ENCODE measurements at regions not wholly inside any gene's neighbourhood (a gene's known extent, or its start where the extent isn't known, plus 50 kb on each side); places are given as distances from the start of the nearest gene placed in this dataset.
A peak's percentile ranks its signal among the peaks of the same experiment; 100 is the strongest.
"Not testable (repeated sequence)": the region's sequence is repeated elsewhere in the genome, so short reads cannot be mapped to it uniquely, and the experiment has no call there.

- peak; percentile 56 for DNase-seq
These were observed 65.4 kb upstream of the HAND1 start for GRCh38 chr5:154543380-154543779.

GRCh38 chr5:154542581-154542980, 64.6 kb upstream of the HAND1 start:
- DNase-seq: no peak

GRCh38 chr5:154542000-154542399, 64.0 kb upstream of the HAND1 start:
- DNase-seq: no peak

GRCh38 chr5:154541553-154541952, 63.5 kb upstream of the HAND1 start:
- no peak for DNase-seq

GRCh38 chr5:154540600-154540999, 62.6 kb upstream of the HAND1 start:
- no peak for DNase-seq

GRCh38 chr5:154538492-154538891, 60.5 kb upstream of the HAND1 start:
- no peak for DNase-seq

GRCh38 chr5:154536439-154536838, 58.4 kb upstream of the HAND1 start:
- DNase-seq: not testable (repeated sequence)

GRCh38 chr5:154535535-154535934, 57.5 kb upstream of the HAND1 start:
- DNase-seq: no peak

GRCh38 chr5:154534457-154535050, 56.5 kb upstream of the HAND1 start:
- no peak for DNase-seq

- no peak for DNase-seq
These were observed 51.3 kb upstream of the HAND1 start for GRCh38 chr5:154529282-154529681.

GRCh38 chr5:154528005-154528594, 50.1 kb upstream of the HAND1 start:
- no peak for DNase-seq
